ENCODE measurements at regions not wholly inside any gene's neighbourhood (a gene's known extent, or its start where the extent isn't known, plus 50 kb on each side); places are given as distances from the start of the nearest gene placed in this dataset.
"Not testable (repeated sequence)": the region's sequence is repeated elsewhere in the genome, so short reads cannot be mapped to it uniquely, and the experiment has no call there.

GRCh38 chr10:33489501-33490176, 155.2 kb upstream of the NRP1 start:
- DNase-seq: peak; percentile 32

GRCh38 chr10:33487014-33487776, 152.7 kb upstream of the NRP1 start:
- DNase-seq: no peak

GRCh38 chr10:33485276-33485675, 150.8 kb upstream of the NRP1 start:
- DNase-seq: no peak

GRCh38 chr10:33484787-33485186, 150.3 kb upstream of the NRP1 start:
- no peak for DNase-seq

- DNase-seq: no peak
Observed at GRCh38 chr10:33483816-33484190, 149.3 kb upstream of the NRP1 start.

- DNase-seq: no peak
Observed at GRCh38 chr10:33483124-33483815, 148.8 kb upstream of the NRP1 start.

- no peak for DNase-seq
Observed at GRCh38 chr10:33482486-33482885, 148.0 kb upstream of the NRP1 start.

DNA sequence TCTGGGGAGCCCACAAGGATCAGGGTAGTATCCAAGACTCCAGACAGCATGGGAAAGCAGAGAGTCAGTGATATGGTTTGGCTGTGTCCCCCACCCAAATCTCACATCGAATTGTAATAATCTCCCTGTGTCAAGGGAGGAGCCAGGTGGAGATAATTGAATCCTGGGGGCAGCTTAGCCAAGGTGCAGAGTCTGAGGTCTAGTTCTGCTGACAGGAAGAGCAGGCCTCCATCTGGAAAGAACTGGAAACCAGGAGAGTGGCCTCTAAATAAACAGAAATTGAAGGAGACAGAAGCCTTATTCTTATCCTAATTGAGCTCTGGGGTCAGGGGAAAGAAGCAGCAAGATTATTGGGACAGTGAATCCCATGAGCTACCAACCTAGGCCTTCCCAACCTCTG, 146.7 kb upstream of the NRP1 start:
- no peak for DNase-seq

GRCh38 chr10:33480417-33480816, 145.9 kb upstream of the NRP1 start:
- not testable (repeated sequence) for DNase-seq

- no peak for DNase-seq
Observed at GRCh38 chr10:33478675-33479125, 144.2 kb upstream of the NRP1 start.

GRCh38 chr10:33478089-33478674, 143.7 kb upstream of the NRP1 start:
- DNase-seq: no peak

DNA sequence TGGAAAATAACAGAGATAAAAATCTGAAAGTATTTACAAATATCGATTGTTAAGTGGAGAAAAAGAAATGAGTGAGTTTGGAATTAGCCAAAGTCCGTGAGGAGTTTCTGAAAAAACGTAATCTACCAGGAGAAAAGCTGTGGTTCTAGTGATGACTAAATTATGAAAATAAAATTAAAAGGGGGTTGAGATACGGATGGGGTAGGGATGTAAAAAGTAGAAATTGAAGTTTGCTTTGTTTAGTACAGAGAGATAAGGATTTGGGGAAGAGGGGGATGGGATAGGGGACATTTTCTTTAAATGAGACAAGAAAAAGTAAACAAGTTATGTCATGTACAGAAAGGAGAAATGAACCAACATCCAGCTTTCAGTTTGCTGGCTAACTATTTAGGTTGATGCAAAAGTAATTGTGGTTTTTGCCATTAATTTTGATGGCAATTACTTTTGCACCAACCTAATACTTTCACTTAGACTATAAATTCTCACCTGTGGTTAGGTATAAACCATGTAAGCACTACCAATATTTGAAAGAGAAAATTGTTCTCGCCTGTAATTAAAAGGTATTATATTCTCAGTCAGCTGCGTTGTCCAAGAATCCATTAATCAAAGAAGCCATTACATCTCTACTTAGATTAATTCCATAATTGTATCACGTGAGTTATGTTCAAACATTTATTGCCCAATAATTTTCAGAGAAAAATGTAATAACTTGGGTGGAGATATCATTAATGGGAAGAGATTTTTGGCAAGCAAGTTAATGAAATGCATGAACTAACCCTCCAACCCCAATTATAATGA, 143.0 kb upstream of the NRP1 start:
- no peak for DNase-seq

DNA sequence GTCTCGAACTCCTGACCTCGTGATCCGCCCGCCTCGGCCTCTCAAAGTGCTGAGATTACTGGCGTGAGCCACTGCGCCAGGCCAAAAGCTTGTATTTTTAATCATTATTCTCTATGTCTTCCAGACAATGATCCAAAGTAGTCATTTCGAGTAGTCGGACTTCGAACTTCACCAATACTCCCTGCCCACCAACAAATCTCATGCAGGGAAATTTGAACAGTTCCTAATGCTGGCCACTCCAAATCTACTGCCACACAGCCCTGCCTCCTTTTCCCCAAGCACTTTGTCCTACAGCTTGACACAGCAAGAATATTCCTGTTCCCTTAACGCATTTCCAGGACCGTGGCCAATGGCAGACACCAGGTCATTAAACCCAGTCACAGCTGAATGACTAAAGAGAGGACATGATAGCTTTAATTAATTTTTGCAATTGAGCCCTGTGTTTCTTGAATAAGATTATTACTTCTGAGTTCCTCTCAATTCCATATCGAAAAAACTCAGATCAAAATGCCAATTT, 142.3 kb upstream of the NRP1 start:
- DNase-seq: no peak

DNA sequence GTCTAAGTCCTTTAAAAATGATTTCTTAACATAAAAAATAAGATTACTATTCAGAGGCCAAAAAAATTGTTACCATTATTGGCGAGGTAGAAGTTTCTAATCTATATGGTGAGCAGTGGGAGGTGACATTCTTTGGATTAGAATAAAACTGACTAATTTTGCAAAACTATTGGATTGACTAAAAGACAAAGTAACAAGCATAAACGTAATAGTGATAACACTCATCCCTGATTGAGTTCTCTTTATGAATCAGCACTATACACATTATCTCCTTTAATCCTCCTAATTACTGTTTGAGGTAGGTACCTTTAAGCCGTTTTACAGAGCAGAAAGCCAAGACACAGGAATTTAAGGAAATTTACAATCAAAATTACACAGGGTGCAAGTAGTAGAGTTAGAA, 139.2 kb upstream of the NRP1 start:
- no peak for DNase-seq

- not testable (repeated sequence) for DNase-seq
Observed at GRCh38 chr10:33468006-33468405, 133.5 kb upstream of the NRP1 start.

GRCh38 chr10:33465747-33466146, 131.3 kb upstream of the NRP1 start:
- no peak for DNase-seq

GRCh38 chr10:33463011-33463410, 128.5 kb upstream of the NRP1 start:
- no peak for DNase-seq

DNA sequence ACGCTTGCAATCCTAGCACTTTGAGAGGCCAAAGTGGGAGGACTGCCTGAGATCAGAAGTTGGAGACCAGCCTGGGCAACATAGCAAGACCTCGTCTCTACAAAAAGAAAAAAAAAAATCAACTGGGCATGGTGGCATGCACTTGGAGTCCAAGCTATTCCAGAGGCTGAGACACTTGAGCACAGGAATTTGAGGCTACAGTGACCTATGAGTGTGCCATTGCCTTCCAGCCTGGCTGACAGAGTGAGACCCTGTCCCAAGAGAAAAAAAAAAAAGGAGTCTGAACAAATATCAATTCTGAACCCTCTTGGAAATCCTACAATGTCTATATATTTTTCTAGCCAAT, 126.8 kb upstream of the NRP1 start:
- no peak for DNase-seq

- DNase-seq: peak; percentile 39
Observed at GRCh38 chr10:33460505-33461294, 126.2 kb upstream of the NRP1 start.

GRCh38 chr10:33459602-33460001, 125.1 kb upstream of the NRP1 start:
- no peak for DNase-seq

- DNase-seq: no peak
Observed at GRCh38 chr10:33455029-33455428, 120.6 kb upstream of the NRP1 start.

DNA sequence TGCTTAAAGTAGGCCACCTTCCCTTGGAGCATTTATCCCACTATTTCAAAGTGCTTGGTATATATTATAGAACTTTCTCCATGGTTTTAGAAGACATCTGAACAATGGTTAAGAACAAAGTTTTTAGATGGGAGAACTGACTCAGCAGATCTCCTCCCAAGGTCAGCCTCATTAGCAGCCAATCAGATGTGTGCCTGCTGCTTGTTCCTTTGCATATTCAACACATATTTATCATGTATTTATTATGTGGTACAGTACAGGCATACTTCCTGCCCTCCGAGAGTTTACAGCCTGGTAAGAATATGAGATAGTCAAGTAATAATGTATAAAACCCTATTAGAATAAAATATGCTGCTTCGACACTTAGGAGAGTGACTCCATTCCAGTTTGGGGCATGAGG, 120.1 kb upstream of the NRP1 start:
- DNase-seq: no peak
